HepG2 (cell line): ENCODE measurements at regions not wholly inside any gene's neighbourhood (a gene's known extent, or its start where the extent isn't known, plus 50 kb on each side); places are given as distances from the start of the nearest gene placed in this dataset.

Source experiments
- CCAR2 ChIP-seq: fragments of 200-400 bp; formaldehyde crosslinking; optimal IDR thresholded peaks from 2 replicates; pipeline ENCODE3; 2018; ENCODE audit warnings: low read depth, mild to moderate bottlenecking, low read length, moderate library complexity
- ETV5 ChIP-seq: IDR thresholded peaks from 2 replicates; pipeline ENCODE4 v1.6.1; 2018; ENCODE audit warnings: missing biosample characterization, missing genetic modification reagents, inconsistent platforms, borderline replicate concordance
- FOXO1 ChIP-seq: sonication (generic); formaldehyde crosslinking; IDR thresholded peaks from 2 replicates; pipeline ENCODE4 v1.4.0; 2020; ENCODE audit warnings: missing genetic modification reagents
- HOXA3 ChIP-seq: sonication (generic); formaldehyde crosslinking; IDR thresholded peaks from 2 replicates; pipeline ENCODE4 v1.5.0; 2020; ENCODE audit warnings: missing genetic modification reagents
- KAT7 ChIP-seq: IDR thresholded peaks from 2 replicates; pipeline ENCODE4 v1.6.1; 2018; ENCODE audit warnings: borderline replicate concordance, missing compliant biosample characterization
- KDM2A ChIP-seq: sonication (generic); formaldehyde crosslinking; IDR thresholded peaks from 2 replicates; pipeline ENCODE4 v1.4.0; 2020; ENCODE audit warnings: low read depth, missing genetic modification reagents, borderline replicate concordance
- REPIN1 ChIP-seq: sonication (generic); formaldehyde crosslinking; IDR thresholded peaks from 2 replicates; pipeline ENCODE4 v1.8.0; 2022; ENCODE audit warnings: missing genetic modification reagents, low read depth, mild to moderate bottlenecking, borderline replicate concordance
- SP2 ChIP-seq: sonication (generic); formaldehyde crosslinking; IDR thresholded peaks from 2 replicates; pipeline ENCODE4 v1.5.1; 2020; ENCODE audit warnings: mild to moderate bottlenecking, missing genetic modification reagents
- ZBTB8A ChIP-seq: sonication (generic); formaldehyde crosslinking; IDR thresholded peaks from 2 replicates; pipeline ENCODE4 v1.4.0; 2020; ENCODE audit warnings: mild to moderate bottlenecking, low read depth, missing genetic modification reagents, borderline replicate concordance
- ZNF253 ChIP-seq: sonication (generic); formaldehyde crosslinking; IDR thresholded peaks from 2 replicates; pipeline ENCODE4 v1.8.0; 2022; ENCODE audit warnings: mild to moderate bottlenecking, missing genetic modification reagents, borderline replicate concordance
- ZNF431 ChIP-seq: sonication (generic); formaldehyde crosslinking; IDR thresholded peaks from 2 replicates; pipeline ENCODE4 v1.9.0; 2022; ENCODE audit warnings: missing genetic modification reagents, low read depth, mild to moderate bottlenecking, borderline replicate concordance
- ZNF780A ChIP-seq: sonication (generic); formaldehyde crosslinking; IDR thresholded peaks from 2 replicates; pipeline ENCODE4 v1.8.0; 2022; ENCODE audit warnings: mild to moderate bottlenecking, missing genetic modification reagents, moderate library complexity
- TF ChIP-seq, protein P1 (sequence below): sonication (generic); formaldehyde crosslinking; IDR thresholded peaks from 2 replicates; pipeline ENCODE4 v1.4.0; 2020; ENCODE audit warnings: missing genetic modification reagents, borderline replicate concordance

DNA sequence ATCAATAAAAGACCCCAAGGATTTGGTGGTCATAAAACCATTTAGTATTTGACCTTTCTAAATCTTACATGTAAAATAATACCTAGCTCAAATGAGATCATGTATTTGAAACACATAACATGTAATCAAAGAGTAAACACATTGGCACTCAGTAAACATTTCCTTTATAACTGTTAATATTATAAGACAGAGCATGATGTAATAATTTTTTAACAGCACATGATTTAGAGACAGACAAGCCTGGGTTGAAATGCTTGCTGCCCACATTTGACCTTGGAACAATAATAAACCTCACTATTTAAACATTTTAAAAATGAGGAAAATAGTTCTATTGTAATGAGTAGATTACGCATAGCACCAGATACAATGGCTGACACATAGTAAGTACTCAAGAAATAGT is 105.2 kb upstream of the GPR141 start (continued):
- TF ChIP-seq, protein P1, sequence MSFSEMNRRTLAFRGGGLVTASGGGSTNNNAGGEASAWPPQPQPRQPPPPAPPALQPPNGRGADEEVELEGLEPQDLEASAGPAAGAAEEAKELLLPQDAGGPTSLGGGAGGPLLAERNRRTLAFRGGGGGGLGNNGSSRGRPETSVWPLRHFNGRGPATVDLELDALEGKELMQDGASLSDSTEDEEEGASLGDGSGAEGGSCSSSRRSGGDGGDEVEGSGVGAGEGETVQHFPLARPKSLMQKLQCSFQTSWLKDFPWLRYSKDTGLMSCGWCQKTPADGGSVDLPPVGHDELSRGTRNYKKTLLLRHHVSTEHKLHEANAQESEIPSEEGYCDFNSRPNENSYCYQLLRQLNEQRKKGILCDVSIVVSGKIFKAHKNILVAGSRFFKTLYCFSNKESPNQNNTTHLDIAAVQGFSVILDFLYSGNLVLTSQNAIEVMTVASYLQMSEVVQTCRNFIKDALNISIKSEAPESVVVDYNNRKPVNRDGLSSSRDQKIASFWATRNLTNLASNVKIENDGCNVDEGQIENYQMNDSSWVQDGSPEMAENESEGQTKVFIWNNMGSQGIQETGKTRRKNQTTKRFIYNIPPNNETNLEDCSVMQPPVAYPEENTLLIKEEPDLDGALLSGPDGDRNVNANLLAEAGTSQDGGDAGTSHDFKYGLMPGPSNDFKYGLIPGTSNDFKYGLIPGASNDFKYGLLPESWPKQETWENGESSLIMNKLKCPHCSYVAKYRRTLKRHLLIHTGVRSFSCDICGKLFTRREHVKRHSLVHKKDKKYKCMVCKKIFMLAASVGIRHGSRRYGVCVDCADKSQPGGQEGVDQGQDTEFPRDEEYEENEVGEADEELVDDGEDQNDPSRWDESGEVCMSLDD (CRISPR knock-in tag): no peak
- no peak for TF ChIP-seq ZNF431 (CRISPR knock-in tag)
- no peak for TF ChIP-seq ETV5 (CRISPR knock-in tag)
- TF ChIP-seq ZNF253 (CRISPR knock-in tag): no peak
- no peak for TF ChIP-seq KAT7
- no peak for TF ChIP-seq HOXA3 (CRISPR knock-in tag)
- no peak for TF ChIP-seq FOXO1 (CRISPR knock-in tag)
- no peak for TF ChIP-seq CCAR2
- no peak for TF ChIP-seq SP2 (CRISPR knock-in tag)
- no peak for TF ChIP-seq ZNF780A (CRISPR knock-in tag)
- no peak for TF ChIP-seq ZBTB8A (CRISPR knock-in tag)
- no peak for TF ChIP-seq REPIN1 (CRISPR knock-in tag)
- no peak for TF ChIP-seq KDM2A (CRISPR knock-in tag)
- TF ChIP-seq, all 625 proteins: peak for 0
